GM12892 (cell line): ENCODE measurements at regions not wholly inside any gene's neighbourhood (a gene's known extent, or its start where the extent isn't known, plus 50 kb on each side); places are given as distances from the start of the nearest gene placed in this dataset.
"Not testable (repeated sequence)": the region's sequence is repeated elsewhere in the genome, so short reads cannot be mapped to it uniquely, and the experiment has no call there.

ENCODE experiments used
- POLR2A ChIP-seq: IDR thresholded peaks from 2 replicates; pipeline ENCODE4 v1.6.1; 2011; ENCODE audit warnings: low read depth, low read length, control low read depth
- TAF1 ChIP-seq: IDR thresholded peaks from 2 replicates; pipeline ENCODE4 v1.6.1; 2011; ENCODE audit warnings: low read depth, mild to moderate bottlenecking, control low read depth, low read length, borderline replicate concordance

DNA sequence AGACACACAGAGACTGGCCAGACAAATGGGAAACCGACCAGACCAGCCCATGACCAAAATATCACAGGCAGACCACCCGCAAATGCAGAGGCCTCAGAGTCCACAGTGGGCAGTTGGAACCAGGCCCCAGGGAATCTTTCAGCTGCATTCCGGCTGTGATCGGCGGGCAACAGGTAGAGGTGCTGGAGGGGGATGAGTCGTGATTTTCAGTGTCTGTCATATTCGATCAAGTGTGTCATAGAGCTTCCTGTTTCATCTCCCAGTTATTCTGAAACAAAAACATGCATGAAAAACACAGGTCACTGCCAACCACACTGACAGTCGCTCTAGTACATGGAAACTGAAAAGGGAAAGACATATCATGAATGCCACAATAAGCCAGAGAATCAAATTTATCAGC is 308.6 kb downstream of the BCL2L11 start:
- TF ChIP-seq POLR2A, TAF1: not testable (repeated sequence)
